ENCODE measurements at regions not wholly inside any gene's neighbourhood (a gene's known extent, or its start where the extent isn't known, plus 50 kb on each side); places are given as distances from the start of the nearest gene placed in this dataset.

DNA sequence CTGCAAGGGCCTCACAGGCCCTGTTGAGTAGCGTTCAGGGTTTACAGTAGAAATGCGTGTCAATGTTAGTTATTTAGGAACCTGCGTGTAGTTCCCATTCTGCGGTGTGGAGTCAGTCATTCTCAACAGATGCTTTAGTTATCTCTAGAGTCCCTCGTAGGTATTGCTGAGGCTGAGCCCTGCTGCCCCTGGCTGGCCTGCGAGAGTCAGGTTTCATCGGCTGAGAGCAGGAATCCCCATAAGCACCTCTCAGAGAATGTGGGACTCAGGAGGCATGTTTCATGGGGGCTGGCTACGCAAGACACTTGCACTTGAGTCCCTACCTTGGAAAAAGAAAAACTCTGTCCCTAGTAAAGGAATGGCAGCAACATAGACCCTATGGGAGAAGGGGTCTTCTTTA is 347.5 kb upstream of the ASIC2 start:
- TF ChIP-seq, protein P1, sequence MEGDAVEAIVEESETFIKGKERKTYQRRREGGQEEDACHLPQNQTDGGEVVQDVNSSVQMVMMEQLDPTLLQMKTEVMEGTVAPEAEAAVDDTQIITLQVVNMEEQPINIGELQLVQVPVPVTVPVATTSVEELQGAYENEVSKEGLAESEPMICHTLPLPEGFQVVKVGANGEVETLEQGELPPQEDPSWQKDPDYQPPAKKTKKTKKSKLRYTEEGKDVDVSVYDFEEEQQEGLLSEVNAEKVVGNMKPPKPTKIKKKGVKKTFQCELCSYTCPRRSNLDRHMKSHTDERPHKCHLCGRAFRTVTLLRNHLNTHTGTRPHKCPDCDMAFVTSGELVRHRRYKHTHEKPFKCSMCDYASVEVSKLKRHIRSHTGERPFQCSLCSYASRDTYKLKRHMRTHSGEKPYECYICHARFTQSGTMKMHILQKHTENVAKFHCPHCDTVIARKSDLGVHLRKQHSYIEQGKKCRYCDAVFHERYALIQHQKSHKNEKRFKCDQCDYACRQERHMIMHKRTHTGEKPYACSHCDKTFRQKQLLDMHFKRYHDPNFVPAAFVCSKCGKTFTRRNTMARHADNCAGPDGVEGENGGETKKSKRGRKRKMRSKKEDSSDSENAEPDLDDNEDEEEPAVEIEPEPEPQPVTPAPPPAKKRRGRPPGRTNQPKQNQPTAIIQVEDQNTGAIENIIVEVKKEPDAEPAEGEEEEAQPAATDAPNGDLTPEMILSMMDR (conservative IDR thresholded peaks at IDR 0.05): no peak
- no peak for TF ChIP-seq ZFX (IDR thresholded peaks at IDR 0.05)
